Stimulated activated naive CD8-positive, alpha-beta T cell treated with anti-CD3 and anti-CD28 coated beads, Interleukin-15, Interleukin-2, amounts not matched to agents 100 ng/mL and 50 ng/mL, for 24 hours (primary cell): ENCODE measurements at regions not wholly inside any gene's neighbourhood (a gene's known extent, or its start where the extent isn't known, plus 50 kb on each side); places are given as distances from the start of the nearest gene placed in this dataset.
A peak's percentile ranks its signal among the peaks of the same experiment; 100 is the strongest.

ENCODE experiments used
- H3K27ac Mint-ChIP-seq: one replicate; pipeline ENCODE4 v1.8.0; 2021; ENCODE audit warnings: mild to moderate bottlenecking, mixed read lengths
- H3K27me3 Mint-ChIP-seq: one replicate; pipeline ENCODE4 v1.8.0; 2021; ENCODE audit warnings: mixed read lengths
- H3K36me3 Mint-ChIP-seq: one replicate; pipeline ENCODE4 v1.8.0; 2021; ENCODE audit warnings: low read depth, mixed read lengths
- H3K4me1 Mint-ChIP-seq: one replicate; pipeline ENCODE4 v1.8.0; 2021; ENCODE audit warnings: low read depth, mixed read lengths
- H3K4me3 Mint-ChIP-seq: one replicate; pipeline ENCODE4 v1.8.0; 2021; ENCODE audit warnings: mild to moderate bottlenecking, mixed read lengths
- H3K9me3 Mint-ChIP-seq: one replicate; pipeline ENCODE4 v1.8.0; 2021; ENCODE audit warnings: mixed read lengths

- H3K27me3 Mint-ChIP-seq: peaks cover 3% of the 10 kb centered on the region
- peaks cover 76% of the 10 kb centered on the region for H3K4me1 Mint-ChIP-seq
- no peak overlapping the region for H3K27ac Mint-ChIP-seq
- H3K9me3 Mint-ChIP-seq: no peaks in the 10 kb centered on the region
- no peak overlapping the region for H3K4me3 Mint-ChIP-seq
- no peaks in the 10 kb centered on the region for H3K36me3 Mint-ChIP-seq
Measured at GRCh38 chr9:21682381-21682780, 120.1 kb upstream of the MTAP start.

GRCh38 chr9:21682981-21683380 lies 119.5 kb upstream of the MTAP start:
- H3K36me3 Mint-ChIP-seq: no peaks in the 10 kb centered on the region
- no peaks in the 10 kb centered on the region for H3K9me3 Mint-ChIP-seq
- H3K27me3 Mint-ChIP-seq: peaks cover 3% of the 10 kb centered on the region
- no peak overlapping the region for H3K4me3 Mint-ChIP-seq
- peak overlapping the region; percentile 59 for H3K27ac Mint-ChIP-seq
- peaks cover 76% of the 10 kb centered on the region for H3K4me1 Mint-ChIP-seq

- Mint-ChIP-seq H3K27me3 (peaks cover 3% of the 10 kb centered on the region), H3K9me3 (no peaks in the 10 kb centered on the region), H3K27ac (peak overlapping the region; percentile 93), H3K4me3 (no peak overlapping the region), H3K36me3 (no peaks in the 10 kb centered on the region), H3K4me1 (peaks cover 78% of the 10 kb centered on the region)
Measured at GRCh38 chr9:21683484-21684175, 118.8 kb upstream of the MTAP start.

- Mint-ChIP-seq H3K36me3 (no peaks in the 10 kb centered on the region), H3K4me3 (no peak overlapping the region), H3K27me3 (peaks cover 3% of the 10 kb centered on the region), H3K9me3 (no peaks in the 10 kb centered on the region), H3K4me1 (peaks cover 84% of the 10 kb centered on the region), H3K27ac (peak overlapping the region; percentile 93)
Measured at GRCh38 chr9:21684231-21684630, 118.2 kb upstream of the MTAP start.

- Mint-ChIP-seq H3K9me3 (no peaks in the 10 kb centered on the region), H3K27me3 (peaks cover 3% of the 10 kb centered on the region), H3K4me1 (peaks cover 90% of the 10 kb centered on the region), H3K27ac (peak overlapping the region; percentile 93), H3K4me3 (peak overlapping the region; percentile 51), H3K36me3 (no peaks in the 10 kb centered on the region)
Measured at GRCh38 chr9:21684831-21685362, 117.5 kb upstream of the MTAP start.

GRCh38 chr9:21685502-21685901 lies 116.9 kb upstream of the MTAP start:
- H3K4me1 Mint-ChIP-seq: peaks cover 91% of the 10 kb centered on the region
- H3K27ac Mint-ChIP-seq: peak overlapping the region; percentile 93
- H3K27me3 Mint-ChIP-seq: peaks cover 2% of the 10 kb centered on the region
- peak overlapping the region; percentile 49 for H3K4me3 Mint-ChIP-seq
- no peaks in the 10 kb centered on the region for H3K36me3 Mint-ChIP-seq
- H3K9me3 Mint-ChIP-seq: no peaks in the 10 kb centered on the region

- Mint-ChIP-seq H3K4me1 (peaks cover 87% of the 10 kb centered on the region), H3K9me3 (no peaks in the 10 kb centered on the region), H3K4me3 (no peak overlapping the region), H3K27me3 (no peaks in the 10 kb centered on the region), H3K36me3 (no peaks in the 10 kb centered on the region), H3K27ac (peak overlapping the region; percentile 64)
Measured at GRCh38 chr9:21686738-21687137, 115.7 kb upstream of the MTAP start.

- no peak overlapping the region for H3K4me3 Mint-ChIP-seq
Measured at GRCh38 chr9:21687351-21687750, 115.1 kb upstream of the MTAP start.

GRCh38 chr9:21688108-21689102 lies 114.0 kb upstream of the MTAP start:
- no peaks in the 10 kb centered on the region for H3K36me3 Mint-ChIP-seq
- H3K27me3 Mint-ChIP-seq: peaks cover 4% of the 10 kb centered on the region
- peaks cover 70% of the 10 kb centered on the region for H3K4me1 Mint-ChIP-seq
- no peaks in the 10 kb centered on the region for H3K9me3 Mint-ChIP-seq
- H3K4me3 Mint-ChIP-seq: peak overlapping the region; percentile 54
- H3K27ac Mint-ChIP-seq: peak overlapping the region; percentile 89

More at GRCh38 chr9:21687351-21687750, 115.1 kb upstream of the MTAP start:
- Mint-ChIP-seq H3K4me1 (peaks cover 80% of the 10 kb centered on the region), H3K9me3 (no peaks in the 10 kb centered on the region), H3K36me3 (no peaks in the 10 kb centered on the region), H3K27ac (peak overlapping the region; percentile 64), H3K27me3 (no peaks in the 10 kb centered on the region)

GRCh38 chr9:21689854-21690253 lies 112.6 kb upstream of the MTAP start:
- H3K4me1 Mint-ChIP-seq: peaks cover 55% of the 10 kb centered on the region
- no peaks in the 10 kb centered on the region for H3K36me3 Mint-ChIP-seq
- peaks cover 4% of the 10 kb centered on the region for H3K27me3 Mint-ChIP-seq
- H3K9me3 Mint-ChIP-seq: no peaks in the 10 kb centered on the region
- H3K27ac Mint-ChIP-seq: no peak overlapping the region
- no peak overlapping the region for H3K4me3 Mint-ChIP-seq

- H3K4me3 Mint-ChIP-seq: no peak overlapping the region
Measured at GRCh38 chr9:21690561-21690960, 111.9 kb upstream of the MTAP start.

GRCh38 chr9:21692390-21692789 lies 110.0 kb upstream of the MTAP start:
- Mint-ChIP-seq H3K36me3 (no peaks in the 10 kb centered on the region), H3K4me3 (no peak overlapping the region), H3K27ac (no peak overlapping the region), H3K27me3 (peaks cover 4% of the 10 kb centered on the region), H3K9me3 (no peaks in the 10 kb centered on the region), H3K4me1 (peaks cover 30% of the 10 kb centered on the region)

More at GRCh38 chr9:21690561-21690960, 111.9 kb upstream of the MTAP start:
- Mint-ChIP-seq H3K4me1 (peaks cover 48% of the 10 kb centered on the region), H3K27me3 (peaks cover 4% of the 10 kb centered on the region), H3K27ac (no peak overlapping the region), H3K36me3 (no peaks in the 10 kb centered on the region), H3K9me3 (no peaks in the 10 kb centered on the region)

- H3K4me1 Mint-ChIP-seq: peaks cover 10% of the 10 kb centered on the region
- H3K4me3 Mint-ChIP-seq: no peak overlapping the region
- H3K27me3 Mint-ChIP-seq: peaks cover 4% of the 10 kb centered on the region
- H3K36me3 Mint-ChIP-seq: no peaks in the 10 kb centered on the region
- no peaks in the 10 kb centered on the region for H3K9me3 Mint-ChIP-seq
- no peak overlapping the region for H3K27ac Mint-ChIP-seq
Measured at GRCh38 chr9:21694424-21694823, 108.0 kb upstream of the MTAP start.

GRCh38 chr9:21695443-21695842 lies 107.0 kb upstream of the MTAP start:
- H3K9me3 Mint-ChIP-seq: no peaks in the 10 kb centered on the region
- peaks cover 4% of the 10 kb centered on the region for H3K4me1 Mint-ChIP-seq
- no peak overlapping the region for H3K27ac Mint-ChIP-seq
- no peak overlapping the region for H3K4me3 Mint-ChIP-seq
- H3K36me3 Mint-ChIP-seq: no peaks in the 10 kb centered on the region
- H3K27me3 Mint-ChIP-seq: peaks cover 4% of the 10 kb centered on the region

- H3K9me3 Mint-ChIP-seq: no peaks in the 10 kb centered on the region
- no peaks in the 10 kb centered on the region for H3K36me3 Mint-ChIP-seq
- H3K27ac Mint-ChIP-seq: no peak overlapping the region
- no peaks in the 10 kb centered on the region for H3K4me1 Mint-ChIP-seq
- H3K4me3 Mint-ChIP-seq: no peak overlapping the region
- H3K27me3 Mint-ChIP-seq: peaks cover 4% of the 10 kb centered on the region
Measured at GRCh38 chr9:21695874-21696341, 106.5 kb upstream of the MTAP start.
